ENCODE measurements at regions not wholly inside any gene's neighbourhood (a gene's known extent, or its start where the extent isn't known, plus 50 kb on each side); places are given as distances from the start of the nearest gene placed in this dataset.

- peaks cover 5% of the 10 kb centered on the region for H3K4me1 Mint-ChIP-seq
- DNase-seq = no peak
- H3K27me3 Mint-ChIP-seq = peaks cover 9% of the 10 kb centered on the region
- no peak overlapping the region for H3K27ac Mint-ChIP-seq
- ATAC-seq = no peak
- no peak overlapping the region for H3K4me3 Mint-ChIP-seq
- no peaks in the 10 kb centered on the region for H3K9me3 Mint-ChIP-seq
Observed at GRCh38 chr10:4213441-4213840, 428.4 kb upstream of the KLF6 start.

- Mint-ChIP-seq H3K27ac (no peak overlapping the region), H3K4me1 (peaks cover 5% of the 10 kb centered on the region), H3K4me3 (no peak overlapping the region), H3K9me3 (no peaks in the 10 kb centered on the region), H3K27me3 (peaks cover 17% of the 10 kb centered on the region)
- DNase-seq (no peak), ATAC-seq (no peak)
Observed at GRCh38 chr10:4212111-4212630, 427.2 kb upstream of the KLF6 start.

- Mint-ChIP-seq H3K4me3 (no peak overlapping the region), H3K9me3 (no peaks in the 10 kb centered on the region), H3K4me1 (no peaks in the 10 kb centered on the region), H3K27ac (peak overlapping the region in 1 of 2 donors; percentile 7), H3K27me3 (peaks cover 21% of the 10 kb centered on the region)
- no peak for ATAC-seq
- DNase-seq = no peak
Observed at GRCh38 chr10:4208499-4208898, 423.5 kb upstream of the KLF6 start.

- Mint-ChIP-seq H3K4me1 (no peaks in the 10 kb centered on the region), H3K4me3 (no peak overlapping the region), H3K27me3 (peaks cover 42% of the 10 kb centered on the region), H3K27ac (no peak overlapping the region), H3K9me3 (no peaks in the 10 kb centered on the region)
- no peak for DNase-seq
- no peak for ATAC-seq
Observed at GRCh38 chr10:4205113-4205512, 420.1 kb upstream of the KLF6 start.

GRCh38 chr10:4202938-4203337 lies 417.9 kb upstream of the KLF6 start:
- Mint-ChIP-seq H3K9me3 (no peaks in the 10 kb centered on the region), H3K27me3 (peaks cover 39% of the 10 kb centered on the region), H3K27ac (no peak overlapping the region), H3K4me3 (no peak overlapping the region), H3K4me1 (no peaks in the 10 kb centered on the region)
- no peak for ATAC-seq
- DNase-seq = no peak

GRCh38 chr10:4201866-4202825 lies 417.1 kb upstream of the KLF6 start:
- DNase-seq = no peak
- no peak for ATAC-seq
- Mint-ChIP-seq H3K4me1 (peaks cover 2% of the 10 kb centered on the region), H3K4me3 (no peak overlapping the region), H3K27ac (no peak overlapping the region), H3K27me3 (peaks cover 33% of the 10 kb centered on the region), H3K9me3 (no peaks in the 10 kb centered on the region)

GRCh38 chr10:4199196-4199595 lies 414.2 kb upstream of the KLF6 start:
- H3K27ac Mint-ChIP-seq = no peak overlapping the region
- ATAC-seq (no peak), DNase-seq (no peak)
- H3K27me3 Mint-ChIP-seq = peaks cover 24% of the 10 kb centered on the region
- no peak overlapping the region for H3K4me3 Mint-ChIP-seq
- peaks cover 10% of the 10 kb centered on the region for H3K4me1 Mint-ChIP-seq
- H3K9me3 Mint-ChIP-seq = no peaks in the 10 kb centered on the region

- ATAC-seq (no peak), DNase-seq (no peak)
- Mint-ChIP-seq H3K9me3 (no peaks in the 10 kb centered on the region), H3K27ac (no peak overlapping the region), H3K4me1 (peaks cover 10% of the 10 kb centered on the region), H3K4me3 (no peak overlapping the region), H3K27me3 (peaks cover 19% of the 10 kb centered on the region)
Observed at GRCh38 chr10:4198216-4198615, 413.2 kb upstream of the KLF6 start.

GRCh38 chr10:4197676-4198075 lies 412.7 kb upstream of the KLF6 start:
- ATAC-seq (no peak), DNase-seq (no peak)
- no peaks in the 10 kb centered on the region for H3K9me3 Mint-ChIP-seq
- H3K27ac Mint-ChIP-seq = no peak overlapping the region
- peaks cover 13% of the 10 kb centered on the region for H3K27me3 Mint-ChIP-seq
- no peak overlapping the region for H3K4me3 Mint-ChIP-seq
- peaks cover 10% of the 10 kb centered on the region for H3K4me1 Mint-ChIP-seq

- Mint-ChIP-seq H3K4me3 (no peak overlapping the region), H3K27me3 (peaks cover 5% of the 10 kb centered on the region), H3K9me3 (no peaks in the 10 kb centered on the region), H3K27ac (no peak overlapping the region), H3K4me1 (peaks cover 10% of the 10 kb centered on the region)
- DNase-seq = no peak
- no peak for ATAC-seq
Observed at GRCh38 chr10:4196771-4197390, 411.9 kb upstream of the KLF6 start.

GRCh38 chr10:4196183-4196582 lies 411.2 kb upstream of the KLF6 start:
- Mint-ChIP-seq H3K27me3 (no peaks in the 10 kb centered on the region), H3K4me1 (peaks cover 10% of the 10 kb centered on the region), H3K27ac (no peak overlapping the region), H3K4me3 (no peak overlapping the region), H3K9me3 (no peaks in the 10 kb centered on the region)
- DNase-seq (no peak), ATAC-seq (no peak)

GRCh38 chr10:4195213-4195612 lies 410.2 kb upstream of the KLF6 start:
- ATAC-seq = no peak
- H3K4me1 Mint-ChIP-seq = peaks cover 10% of the 10 kb centered on the region
- DNase-seq = no peak
- H3K27me3 Mint-ChIP-seq = no peaks in the 10 kb centered on the region
- H3K27ac Mint-ChIP-seq = no peak overlapping the region
- no peaks in the 10 kb centered on the region for H3K9me3 Mint-ChIP-seq
- H3K4me3 Mint-ChIP-seq = no peak overlapping the region

GRCh38 chr10:4194231-4194630 lies 409.2 kb upstream of the KLF6 start:
- DNase-seq = no peak
- Mint-ChIP-seq H3K27ac (no peak overlapping the region), H3K27me3 (no peaks in the 10 kb centered on the region)

GRCh38 chr10:4191894-4192293 lies 406.9 kb upstream of the KLF6 start:
- Mint-ChIP-seq H3K27me3 (no peaks in the 10 kb centered on the region), H3K27ac (no peak overlapping the region), H3K9me3 (no peaks in the 10 kb centered on the region), H3K4me3 (no peak overlapping the region), H3K4me1 (peaks cover 5% of the 10 kb centered on the region)
- DNase-seq (no peak), ATAC-seq (no peak)

More at GRCh38 chr10:4194231-4194630, 409.2 kb upstream of the KLF6 start:
- no peak for ATAC-seq
- no peaks in the 10 kb centered on the region for H3K9me3 Mint-ChIP-seq
- H3K4me1 Mint-ChIP-seq = peaks cover 10% of the 10 kb centered on the region
- H3K4me3 Mint-ChIP-seq = no peak overlapping the region

GRCh38 chr10:4191354-4191753 lies 406.3 kb upstream of the KLF6 start:
- no peaks in the 10 kb centered on the region for H3K9me3 Mint-ChIP-seq
- ATAC-seq = no peak
- H3K27me3 Mint-ChIP-seq = no peaks in the 10 kb centered on the region
- no peak for DNase-seq
- H3K4me1 Mint-ChIP-seq = no peaks in the 10 kb centered on the region
- H3K4me3 Mint-ChIP-seq = no peak overlapping the region
- no peak overlapping the region for H3K27ac Mint-ChIP-seq

GRCh38 chr10:4190876-4191275 lies 405.9 kb upstream of the KLF6 start:
- Mint-ChIP-seq H3K4me1 (no peaks in the 10 kb centered on the region), H3K4me3 (no peak overlapping the region), H3K27me3 (no peaks in the 10 kb centered on the region), H3K9me3 (no peaks in the 10 kb centered on the region), H3K27ac (peak overlapping the region in 1 of 2 donors; percentile 42)
- ATAC-seq (no peak), DNase-seq (no peak)
